ENCODE measurements at regions not wholly inside any gene's neighbourhood (a gene's known extent, or its start where the extent isn't known, plus 50 kb on each side); places are given as distances from the start of the nearest gene placed in this dataset.
A peak's percentile ranks its signal among the peaks of the same experiment; 100 is the strongest.

DNA sequence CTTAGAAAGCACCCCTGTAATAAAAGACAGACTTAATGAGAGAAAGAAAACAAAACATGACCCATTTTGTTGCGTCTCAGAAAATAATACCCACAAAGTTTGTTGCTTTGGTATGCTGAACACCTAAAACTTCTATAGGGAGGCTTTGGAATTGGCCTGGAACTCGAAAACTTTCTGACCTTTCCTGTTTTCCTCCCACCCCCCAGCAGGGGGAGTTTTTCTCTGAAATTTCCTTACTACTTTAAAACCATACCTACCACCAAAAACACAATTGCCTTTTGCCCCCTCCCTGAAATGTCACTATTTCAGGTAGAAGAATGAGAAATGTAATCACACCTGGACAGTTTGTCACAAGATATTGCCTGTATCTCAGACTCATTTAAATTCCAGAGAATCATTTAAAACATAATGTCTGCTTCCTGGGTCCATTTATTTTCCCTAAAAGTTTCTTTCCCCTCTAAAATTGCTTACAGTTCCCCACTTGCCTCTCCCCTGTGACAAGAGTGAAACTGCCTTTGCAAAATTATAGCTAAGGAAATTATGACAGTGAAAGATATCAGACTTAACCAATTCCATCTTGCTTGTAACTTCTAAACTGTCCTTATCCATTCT is 2700.2 kb downstream of the PCDH9 start:
- no peak for TF ChIP-seq ZZZ3 (IDR thresholded peaks at IDR 0.05; ENCODE audit: control insufficient read depth, insufficient read length, low read depth)
- TF ChIP-seq, protein P1, sequence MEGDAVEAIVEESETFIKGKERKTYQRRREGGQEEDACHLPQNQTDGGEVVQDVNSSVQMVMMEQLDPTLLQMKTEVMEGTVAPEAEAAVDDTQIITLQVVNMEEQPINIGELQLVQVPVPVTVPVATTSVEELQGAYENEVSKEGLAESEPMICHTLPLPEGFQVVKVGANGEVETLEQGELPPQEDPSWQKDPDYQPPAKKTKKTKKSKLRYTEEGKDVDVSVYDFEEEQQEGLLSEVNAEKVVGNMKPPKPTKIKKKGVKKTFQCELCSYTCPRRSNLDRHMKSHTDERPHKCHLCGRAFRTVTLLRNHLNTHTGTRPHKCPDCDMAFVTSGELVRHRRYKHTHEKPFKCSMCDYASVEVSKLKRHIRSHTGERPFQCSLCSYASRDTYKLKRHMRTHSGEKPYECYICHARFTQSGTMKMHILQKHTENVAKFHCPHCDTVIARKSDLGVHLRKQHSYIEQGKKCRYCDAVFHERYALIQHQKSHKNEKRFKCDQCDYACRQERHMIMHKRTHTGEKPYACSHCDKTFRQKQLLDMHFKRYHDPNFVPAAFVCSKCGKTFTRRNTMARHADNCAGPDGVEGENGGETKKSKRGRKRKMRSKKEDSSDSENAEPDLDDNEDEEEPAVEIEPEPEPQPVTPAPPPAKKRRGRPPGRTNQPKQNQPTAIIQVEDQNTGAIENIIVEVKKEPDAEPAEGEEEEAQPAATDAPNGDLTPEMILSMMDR (IDR thresholded peaks at IDR 0.05 in 2 of 3, conservative IDR thresholded peaks at IDR 0.05 in 1 of 3; ENCODE audit: control insufficient read depth in 2 of 3, extremely low read depth in 1 of 3, insufficient read depth in 1 of 3, low read depth in 3 of 3, low read length in 3 of 3) = peak; percentile 40 to 62 (median 50)
- no peak for TF ChIP-seq SREBF1 (IDR thresholded peaks at IDR 0.05; ENCODE audit: low read length)
- TF ChIP-seq NFIC (IDR thresholded peaks at IDR 0.05; ENCODE audit: low read depth, low read length) = no peak
- TF ChIP-seq GABPA (IDR thresholded peaks at IDR 0.05; ENCODE audit: low read depth) = no peak
- TF ChIP-seq EP300 (IDR thresholded peaks at IDR 0.05; ENCODE audit: borderline replicate concordance in 1 of 2, control insufficient read depth in 1 of 2, low read depth in 2 of 2, low read length in 2 of 2) = no peak
- TF ChIP-seq HDAC6 (IDR thresholded peaks at IDR 0.05; ENCODE audit: unreplicated experiment) = no peak
- TF ChIP-seq CREB1 (IDR thresholded peaks at IDR 0.05; ENCODE audit: low read depth) = no peak
